Neuronal stem cell (in vitro differentiated cells): ENCODE measurements at regions not wholly inside any gene's neighbourhood (a gene's known extent, or its start where the extent isn't known, plus 50 kb on each side); places are given as distances from the start of the nearest gene placed in this dataset.

Source experiments
- DNase-seq: peaks from one replicate; pipeline ENCODE4 v3.0.0-alpha.2; 2013; ENCODE audit warnings: low spot score
- H2AFZ ChIP-seq: one replicate; pipeline ENCODE4 v1.6.1; 2013; ENCODE audit warnings: mild to moderate bottlenecking, low read length, inconsistent platforms
- H2AK5ac ChIP-seq: 2 replicates; pipeline ENCODE4 v1.6.1; 2013; ENCODE audit warnings: low read depth, mild to moderate bottlenecking, inconsistent platforms, low read length, moderate library complexity, mixed read lengths
- H2BK120ac ChIP-seq: 2 replicates; pipeline ENCODE4 v1.6.1; 2013; ENCODE audit warnings: low read depth, mild to moderate bottlenecking, inconsistent platforms, low read length, moderate library complexity, mixed read lengths
- H2BK12ac ChIP-seq: one replicate; pipeline ENCODE4 v1.6.1; 2013; ENCODE audit warnings: low read length, inconsistent platforms
- H2BK15ac ChIP-seq: 2 replicates; pipeline ENCODE4 v1.6.1; 2013; ENCODE audit warnings: mild to moderate bottlenecking, low read length, inconsistent platforms, mixed read lengths
- H2BK5ac ChIP-seq: one replicate; pipeline ENCODE4 v1.6.1; 2013; ENCODE audit warnings: inconsistent platforms, mild to moderate bottlenecking, low read length, moderate library complexity
- H3K14ac ChIP-seq: one replicate; pipeline ENCODE4 v1.6.1; 2013; ENCODE audit warnings: low read length, inconsistent platforms
- H3K18ac ChIP-seq: 2 replicates; pipeline ENCODE4 v1.6.1; 2013; ENCODE audit warnings: low read length, inconsistent platforms
- H3K23ac ChIP-seq: 2 replicates; pipeline ENCODE4 v1.6.1; 2013; ENCODE audit warnings: low read depth, mild to moderate bottlenecking, mixed read lengths, low read length, inconsistent platforms; ENCODE audit not compliant: poor library complexity
- H3K27ac ChIP-seq: replicated peaks from 3 replicates; pipeline ENCODE4 v1.5.1; 2013; ENCODE audit warnings: low read length, inconsistent platforms
- H3K27me3 ChIP-seq, 3 experiments: 2 replicates each; pipeline ENCODE4 v1.6.1; 2013; ENCODE audit warnings: low read length in 3 of 3, mild to moderate bottlenecking in 2 of 3, inconsistent platforms in 1 of 3, low read depth in 1 of 3, mixed read lengths in 1 of 3, moderate library complexity in 1 of 3; ENCODE audit not compliant: control insufficient read depth in 3 of 3, insufficient read depth in 3 of 3
- H3K36me3 ChIP-seq, 2 donors: replicated peaks in 1 of 2; 2 replicates each; pipeline ENCODE4 v1.6.1; 2013; ENCODE audit warnings: low read length in 2 of 2; ENCODE audit not compliant: control insufficient read depth in 2 of 2, insufficient read depth in 2 of 2
- H3K4ac ChIP-seq: 2 replicates; pipeline ENCODE4 v1.6.1; 2013; ENCODE audit warnings: inconsistent platforms, mild to moderate bottlenecking, low read length, moderate library complexity
- H3K4me1 ChIP-seq, 2 donors: 1 replicate in 1 of 2; 2 replicates in 1 of 2; pipeline ENCODE4 v1.6.1; 2013; ENCODE audit warnings: low read length in 2 of 2, low read depth in 1 of 2; ENCODE audit not compliant: control insufficient read depth in 2 of 2, insufficient read depth in 1 of 2
- H3K4me2 ChIP-seq: one replicate; pipeline ENCODE4 v1.6.1; 2013; ENCODE audit warnings: mild to moderate bottlenecking, low read length, inconsistent platforms; ENCODE audit not compliant: insufficient read depth, poor library complexity, severe bottlenecking
- H3K4me3 ChIP-seq, 2 donors: 2 replicates each; pipeline ENCODE4 v1.5.1; 2013; ENCODE audit warnings: low read length in 2 of 2, mild to moderate bottlenecking in 2 of 2, inconsistent platforms in 1 of 2, moderate library complexity in 1 of 2
- H3K79me1 ChIP-seq: one replicate; pipeline ENCODE4 v1.6.1; 2013; ENCODE audit warnings: low read depth, mild to moderate bottlenecking, inconsistent platforms, low read length, moderate library complexity
- H3K9ac ChIP-seq: one replicate; pipeline ENCODE4 v1.6.1; 2013; ENCODE audit warnings: mild to moderate bottlenecking, low read depth, low read length, inconsistent platforms; ENCODE audit not compliant: poor library complexity
- H3K9me3 ChIP-seq, 2 donors: replicated peaks in 1 of 2; 2 replicates each; pipeline versions ENCODE3 to v1.6.1; 2013; ENCODE audit warnings: low read length in 2 of 2, mild to moderate bottlenecking in 2 of 2, inconsistent platforms in 1 of 2, low read depth in 1 of 2, mixed read lengths in 1 of 2, moderate library complexity in 1 of 2; ENCODE audit not compliant: control insufficient read depth in 2 of 2, insufficient read depth in 1 of 2
- H4K8ac ChIP-seq: one replicate; pipeline ENCODE4 v1.6.1; 2013; ENCODE audit warnings: low read depth, mild to moderate bottlenecking, inconsistent platforms, low read length, moderate library complexity
- H4K91ac ChIP-seq: one replicate; pipeline ENCODE4 v1.6.1; 2013; ENCODE audit warnings: low read length, low read depth, mild to moderate bottlenecking, inconsistent platforms; ENCODE audit not compliant: poor library complexity
- WGBS, 2 donors: extraction: QIAGEN DNeasy Blood & Tissue Kit; methylation state at CpG; one replicate each; pipeline ENCODE4 v1.1.7; 2013; ENCODE audit warnings: missing lambda C conversion rate in 2 of 2, mixed read lengths in 1 of 2; ENCODE audit not compliant: insufficient read length in 2 of 2, insufficient replicate concordance in 1 of 2; ENCODE audit errors: extremely low coverage in 2 of 2; 5-methylcytosine and 5-hydroxymethylcytosine counted together

GRCh38 chr7:142337054-142338001 is 79.5 kb upstream of the PRSS58 start:
- H3K14ac ChIP-seq, result no peak overlapping the region
- H2BK5ac ChIP-seq, result no peak overlapping the region
- no peak overlapping the region for H4K8ac ChIP-seq
- no peak overlapping the region for H3K4ac ChIP-seq
- no peak overlapping the region for H3K18ac ChIP-seq
- no peak overlapping the region for H3K9ac ChIP-seq
- WGBS, 2 donors, result no CpG with 5 or more reads among the region's 8 CpGs
- H3K36me3 ChIP-seq, result no peaks in the 10 kb centered on the region
- no peaks in the 10 kb centered on the region for H3K4me1 ChIP-seq
- H3K27me3 ChIP-seq, result no peaks in the 10 kb centered on the region
- H3K27ac ChIP-seq, result no peak overlapping the region
- H2BK12ac ChIP-seq, result no peak overlapping the region
- no peak for DNase-seq
- no peaks in the 10 kb centered on the region for H3K79me1 ChIP-seq
- H2BK15ac ChIP-seq, result no peak overlapping the region
- H3K9me3 ChIP-seq, result no peaks in the 10 kb centered on the region
- no peak overlapping the region for H3K23ac ChIP-seq
- no peak overlapping the region for H2AFZ ChIP-seq
- no peak overlapping the region for H4K91ac ChIP-seq
- H2AK5ac ChIP-seq, result no peak overlapping the region
- no peak overlapping the region for H3K4me3 ChIP-seq
- H3K4me2 ChIP-seq, result no peak overlapping the region
- no peak overlapping the region for H2BK120ac ChIP-seq

- H3K4me1 ChIP-seq, result no peaks in the 10 kb centered on the region
- no peak overlapping the region for H3K9ac ChIP-seq
- no peak overlapping the region for H2BK120ac ChIP-seq
- no peaks in the 10 kb centered on the region for H3K27me3 ChIP-seq
- H3K9me3 ChIP-seq, result no peaks in the 10 kb centered on the region
- H4K91ac ChIP-seq, result no peak overlapping the region
- WGBS, 2 donors, result no CpG with 5 or more reads among the region's 1 CpG
- H3K79me1 ChIP-seq, result no peaks in the 10 kb centered on the region
- H2AFZ ChIP-seq, result no peak overlapping the region
- H2BK15ac ChIP-seq, result no peak overlapping the region
- H2BK12ac ChIP-seq, result no peak overlapping the region
- no peak overlapping the region for H3K27ac ChIP-seq
- no peak overlapping the region for H3K4ac ChIP-seq
- H2AK5ac ChIP-seq, result no peak overlapping the region
- DNase-seq, result no peak
- no peak overlapping the region for H3K4me3 ChIP-seq
- H4K8ac ChIP-seq, result no peak overlapping the region
- no peak overlapping the region for H3K4me2 ChIP-seq
- H2BK5ac ChIP-seq, result no peak overlapping the region
- H3K14ac ChIP-seq, result no peak overlapping the region
- no peak overlapping the region for H3K23ac ChIP-seq
- no peak overlapping the region for H3K18ac ChIP-seq
- H3K36me3 ChIP-seq, result no peaks in the 10 kb centered on the region
Measured at GRCh38 chr7:142334806-142335205, 76.9 kb upstream of the PRSS58 start.

- no peak overlapping the region for H4K91ac ChIP-seq
- H3K9ac ChIP-seq, result no peak overlapping the region
- H3K4me2 ChIP-seq, result no peak overlapping the region
- no peaks in the 10 kb centered on the region for H3K79me1 ChIP-seq
- no CpG with 5 or more reads among the region's 2 CpGs for WGBS, 2 donors
- no peak overlapping the region for H4K8ac ChIP-seq
- H3K4me3 ChIP-seq, result no peak overlapping the region
- H2BK12ac ChIP-seq, result no peak overlapping the region
- no peak overlapping the region for H3K14ac ChIP-seq
- H3K27me3 ChIP-seq, result no peaks in the 10 kb centered on the region
- H3K9me3 ChIP-seq, result no peaks in the 10 kb centered on the region
- no peak overlapping the region for H2AK5ac ChIP-seq
- no peak overlapping the region for H2AFZ ChIP-seq
- H3K36me3 ChIP-seq, result no peaks in the 10 kb centered on the region
- H3K18ac ChIP-seq, result no peak overlapping the region
- no peak overlapping the region for H3K4ac ChIP-seq
- no peak overlapping the region for H2BK15ac ChIP-seq
- no peak for DNase-seq
- no peak overlapping the region for H3K27ac ChIP-seq
- no peak overlapping the region for H2BK5ac ChIP-seq
- no peak overlapping the region for H3K23ac ChIP-seq
- no peak overlapping the region for H2BK120ac ChIP-seq
- no peaks in the 10 kb centered on the region for H3K4me1 ChIP-seq
Measured at GRCh38 chr7:142334236-142334635, 76.4 kb upstream of the PRSS58 start.

DNA sequence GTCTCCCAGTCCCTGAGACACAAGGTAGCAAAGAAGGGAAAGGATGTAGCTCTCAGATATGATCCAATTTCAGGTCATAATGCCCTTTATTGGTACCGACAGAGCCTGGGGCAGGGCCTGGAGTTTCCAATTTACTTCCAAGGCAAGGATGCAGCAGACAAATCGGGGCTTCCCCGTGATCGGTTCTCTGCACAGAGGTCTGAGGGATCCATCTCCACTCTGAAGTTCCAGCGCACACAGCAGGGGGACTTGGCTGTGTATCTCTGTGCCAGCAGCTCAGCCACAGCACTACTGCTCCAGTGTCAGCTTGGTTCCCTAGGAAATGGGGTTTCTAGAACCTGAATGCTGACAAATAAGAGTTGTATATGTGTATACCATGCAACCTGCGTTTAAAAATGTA is 74.6 kb upstream of the PRSS58 start:
- H2AFZ ChIP-seq, result no peak overlapping the region
- H3K4me1 ChIP-seq, result peaks cover 9 to 10% of the 10 kb centered on the region in 2 donors
- no peak overlapping the region for H2BK15ac ChIP-seq
- no peak overlapping the region for H3K4me3 ChIP-seq
- no peak overlapping the region for H3K9ac ChIP-seq
- no peak overlapping the region for H2BK120ac ChIP-seq
- no CpG with 5 or more reads among the region's 6 CpGs for WGBS, 2 donors
- no peak overlapping the region for H2AK5ac ChIP-seq
- no peak overlapping the region for H3K23ac ChIP-seq
- H2BK12ac ChIP-seq, result no peak overlapping the region
- no peak overlapping the region for H2BK5ac ChIP-seq
- no peak overlapping the region for H4K91ac ChIP-seq
- no peak overlapping the region for H3K4me2 ChIP-seq
- H3K4ac ChIP-seq, result no peak overlapping the region
- H3K14ac ChIP-seq, result no peak overlapping the region
- H3K27me3 ChIP-seq, result no peaks in the 10 kb centered on the region
- H3K9me3 ChIP-seq, result no peaks in the 10 kb centered on the region
- no peaks in the 10 kb centered on the region for H3K36me3 ChIP-seq
- H3K27ac ChIP-seq, result no peak overlapping the region
- DNase-seq, result no peak
- H3K79me1 ChIP-seq, result no peaks in the 10 kb centered on the region
- no peak overlapping the region for H3K18ac ChIP-seq
- H4K8ac ChIP-seq, result no peak overlapping the region
